ENCODE measurements at regions not wholly inside any gene's neighbourhood (a gene's known extent, or its start where the extent isn't known, plus 50 kb on each side); places are given as distances from the start of the nearest gene placed in this dataset.
"Not testable (repeated sequence)": the region's sequence is repeated elsewhere in the genome, so short reads cannot be mapped to it uniquely, and the experiment has no call there.

DNA sequence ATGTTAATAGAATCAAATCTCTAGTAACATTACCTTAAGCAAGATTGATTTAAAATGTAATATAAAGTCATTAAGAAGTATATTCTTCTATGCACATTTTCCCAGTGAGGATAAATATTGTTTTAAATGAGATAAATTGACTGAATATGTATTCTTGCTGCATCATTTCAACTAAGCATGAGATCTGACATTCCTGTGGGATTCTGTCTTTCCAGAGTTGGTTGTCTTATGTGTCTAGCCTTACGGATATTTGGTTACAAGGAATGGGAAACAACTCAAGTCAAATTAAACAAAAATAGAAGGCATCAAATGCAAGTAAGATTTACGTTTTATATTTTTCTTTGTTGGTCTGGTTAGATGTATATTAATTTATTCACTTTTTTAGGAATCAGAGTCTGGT, 287.5 kb downstream of the PTGER3 start:
- DNase-seq, result no peak

DNA sequence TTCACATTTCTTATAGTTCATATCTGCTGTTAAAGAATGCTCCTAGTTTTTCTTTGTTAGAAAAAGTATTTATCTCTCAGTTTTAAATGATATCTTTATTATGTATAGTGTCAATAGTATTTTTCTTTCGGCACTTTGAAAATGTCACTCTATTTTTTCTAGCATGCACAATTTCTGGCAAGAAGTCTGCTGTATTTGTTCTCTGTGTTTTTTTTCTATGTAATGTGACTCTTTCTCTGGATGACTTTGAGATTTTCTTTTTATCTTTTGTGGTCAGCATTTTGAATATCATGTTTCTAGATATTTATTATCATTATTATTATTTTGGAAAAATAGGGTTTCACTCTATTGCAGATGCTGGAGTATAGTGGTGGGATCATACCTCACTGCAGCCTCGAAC, 285.2 kb downstream of the PTGER3 start:
- no peak for DNase-seq

DNA sequence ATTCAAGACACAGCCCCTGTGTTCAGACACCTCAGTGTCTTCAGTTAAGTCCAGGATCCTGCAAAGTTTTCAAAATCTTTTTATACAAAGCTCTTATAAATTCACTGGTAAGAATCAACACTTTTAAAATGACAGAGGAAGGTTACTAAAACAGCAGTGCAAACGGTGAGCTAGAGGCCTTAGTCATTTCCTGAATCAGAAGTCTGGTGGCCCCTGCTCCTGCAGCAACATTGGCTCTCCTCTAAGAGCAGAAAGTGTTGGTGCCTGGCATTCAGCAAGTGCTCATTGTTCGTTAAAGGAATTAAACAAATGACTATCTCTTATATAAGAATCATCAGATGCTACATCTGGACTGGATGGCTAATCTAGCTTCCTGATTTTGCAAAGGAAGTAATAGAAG, 282.9 kb downstream of the PTGER3 start:
- DNase-seq, result no peak

DNA sequence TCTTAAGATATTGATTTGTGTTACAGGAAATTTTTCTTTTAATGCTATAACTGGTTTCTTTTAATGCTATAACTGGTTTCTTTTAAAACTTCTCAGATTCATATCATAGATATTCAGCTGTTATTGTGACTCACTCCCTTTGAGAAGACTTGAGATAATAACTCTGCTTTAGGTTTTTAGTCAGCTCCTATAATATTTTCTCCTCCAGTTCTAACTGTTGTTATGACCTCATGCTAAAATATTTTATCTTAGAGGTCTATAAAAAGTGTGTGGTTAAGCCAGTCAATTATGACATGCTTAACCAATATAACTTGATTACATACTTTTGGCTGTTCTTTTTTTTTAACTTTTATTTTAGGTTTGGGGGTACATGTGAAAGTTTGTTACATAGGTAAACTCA, 280.2 kb downstream of the PTGER3 start:
- no peak for DNase-seq

DNA sequence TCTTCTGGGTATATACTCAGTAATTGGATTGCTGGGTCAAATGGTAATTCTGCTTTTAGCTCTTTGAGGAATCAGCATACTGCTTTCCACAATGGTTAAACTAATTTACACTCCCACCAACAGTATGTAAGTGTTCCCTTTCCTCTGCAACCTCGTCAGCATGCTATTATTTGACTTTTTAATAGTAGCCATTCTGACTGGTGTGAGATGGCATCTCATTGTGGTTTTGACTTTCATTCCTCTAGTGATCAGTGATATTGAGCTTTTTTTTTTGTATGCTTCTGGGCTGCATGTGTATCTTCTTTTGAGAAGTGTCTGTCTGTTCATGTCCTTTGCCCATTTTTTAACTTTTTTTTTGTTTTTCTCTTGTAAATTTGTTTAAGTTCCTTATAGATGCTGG, 279.4 kb downstream of the PTGER3 start:
- DNase-seq, result no peak

DNA sequence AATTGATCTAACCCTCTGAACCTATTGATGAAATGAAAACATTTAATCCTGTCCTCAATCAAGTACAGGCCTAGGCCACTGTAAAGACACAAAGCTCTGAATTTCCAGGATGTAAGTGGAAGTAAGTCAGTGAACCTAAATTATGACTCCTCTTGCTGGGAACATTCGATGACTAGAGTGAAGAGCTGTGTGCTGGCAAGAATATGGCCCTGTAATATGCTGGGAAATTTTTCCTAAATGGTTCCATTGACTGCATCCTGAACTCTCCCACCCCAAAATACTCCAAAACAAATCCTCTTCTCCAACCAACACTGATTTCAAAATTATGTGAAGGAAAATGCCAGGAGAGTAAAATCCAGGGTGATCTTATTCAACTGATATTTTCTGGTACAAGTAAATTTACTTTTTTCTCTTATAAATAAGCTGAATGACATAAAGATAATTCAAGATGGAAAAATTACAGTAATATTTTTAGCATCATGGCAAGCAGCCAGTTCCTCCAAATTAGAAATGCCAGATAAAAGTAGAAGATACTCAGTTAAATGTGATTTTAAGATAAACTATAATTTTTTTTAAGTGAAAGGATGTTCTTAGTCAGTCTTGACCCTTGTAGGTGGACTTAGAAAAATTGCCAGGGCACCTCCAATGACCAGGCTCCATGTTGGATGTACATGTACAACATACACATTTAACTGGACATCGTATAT, 269.4 kb downstream of the PTGER3 start:
- DNase-seq, result no peak

DNA sequence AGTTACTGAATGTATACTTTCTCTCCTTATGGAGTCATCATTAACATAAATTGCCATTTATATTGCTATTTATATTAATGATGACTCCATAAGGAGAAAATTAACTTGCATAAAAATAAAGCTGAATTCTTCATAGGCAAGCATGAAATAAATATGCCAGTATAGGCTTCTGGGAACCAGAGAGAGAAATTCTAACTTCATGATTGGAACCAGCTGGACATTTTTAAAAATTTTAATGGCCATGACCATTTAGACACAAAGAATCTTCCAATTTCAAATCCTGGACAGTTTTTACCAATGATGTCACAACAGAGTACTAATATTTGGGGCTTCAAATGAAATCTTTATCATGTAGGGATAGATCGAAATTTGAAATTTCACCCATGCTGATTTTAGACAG, 268.7 kb downstream of the PTGER3 start:
- no peak for DNase-seq

DNA sequence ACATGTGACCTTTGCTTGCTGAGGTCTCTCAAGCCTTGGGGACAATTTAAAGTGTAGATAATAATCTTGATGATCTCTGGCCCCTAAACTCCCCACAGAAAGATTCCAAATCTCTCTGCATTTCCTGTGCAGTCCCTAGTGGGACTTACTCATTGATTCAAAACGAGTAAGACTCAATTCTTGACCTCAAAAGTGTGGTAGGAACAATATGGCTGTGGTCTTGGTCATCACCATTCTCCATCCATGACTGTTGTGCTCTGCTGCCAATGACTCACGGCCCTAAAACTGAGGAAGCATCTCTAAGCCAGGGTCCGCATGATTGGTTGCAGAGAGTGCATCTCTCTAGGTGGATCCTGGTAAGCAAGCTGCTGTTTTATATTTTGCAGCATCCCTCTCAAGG, 268.0 kb downstream of the PTGER3 start:
- no peak for DNase-seq

DNA sequence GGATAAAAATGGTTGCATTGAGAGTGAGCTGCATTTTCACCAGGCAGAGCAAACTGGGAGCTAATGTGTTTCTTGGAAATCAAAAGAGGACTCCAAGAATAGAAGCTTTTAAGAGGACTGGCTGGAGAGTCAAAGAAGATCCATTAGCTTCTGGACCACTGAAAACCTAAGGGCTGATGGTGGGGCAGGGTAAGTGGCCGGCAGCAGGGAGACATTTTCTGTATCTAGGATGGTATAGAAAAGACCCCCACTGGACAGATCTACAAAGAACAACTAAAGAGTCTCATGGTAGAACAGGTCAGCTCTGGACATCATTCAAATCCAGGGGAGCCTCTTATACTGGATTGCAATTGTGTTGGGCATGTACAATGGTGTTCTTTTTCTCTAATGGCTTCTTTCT, 262.3 kb downstream of the PTGER3 start:
- no peak for DNase-seq

DNA sequence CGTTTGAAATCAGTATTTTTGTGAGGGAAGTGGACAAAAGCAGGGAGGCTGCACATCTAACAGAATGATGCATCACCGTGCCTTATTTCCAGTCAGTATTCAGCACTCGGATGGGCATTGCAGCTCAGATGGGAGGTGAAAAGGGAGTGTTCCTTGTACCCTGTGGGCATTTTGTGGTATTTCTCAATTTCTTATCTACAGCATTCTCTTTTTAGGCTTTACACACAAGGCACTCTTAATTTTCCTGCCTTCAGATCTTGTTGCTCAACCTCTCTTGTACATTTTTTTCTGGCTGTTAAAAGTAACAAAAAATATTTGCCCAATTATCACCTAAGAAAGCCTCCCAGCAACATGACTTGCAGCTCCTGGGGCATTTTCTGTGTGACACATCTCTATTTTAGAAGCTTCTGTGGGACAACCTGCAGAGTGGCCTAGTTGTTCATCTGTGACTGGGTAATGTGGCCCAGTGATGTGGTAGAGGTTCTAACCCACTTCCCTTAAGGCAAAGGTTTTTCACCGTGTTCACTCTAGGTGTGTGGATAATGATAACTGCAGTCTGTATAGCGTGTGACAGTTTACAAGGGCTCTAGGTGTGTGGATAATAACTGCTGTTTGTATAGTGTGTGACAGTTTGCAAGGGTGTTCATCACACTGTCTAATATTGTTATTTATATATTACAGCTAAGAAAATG, 257.2 kb downstream of the PTGER3 start:
- DNase-seq, result no peak

DNA sequence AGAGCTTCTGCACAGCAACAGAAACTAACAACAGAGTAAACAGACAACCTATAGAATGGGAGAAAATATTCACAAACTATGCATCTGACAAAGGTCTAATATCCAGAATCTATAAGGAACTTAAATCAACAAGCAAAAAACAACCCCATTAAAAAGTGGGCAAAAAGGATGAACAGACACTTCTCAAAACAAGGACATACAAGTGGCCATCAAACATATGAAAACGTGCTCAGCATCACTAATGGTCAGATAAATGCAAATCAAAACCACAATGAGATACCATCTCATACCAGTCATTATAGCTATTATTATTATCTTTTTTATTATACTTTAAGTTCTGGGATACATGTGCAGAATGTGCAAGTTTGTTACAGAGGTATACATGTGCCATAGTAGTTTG, 252.6 kb downstream of the PTGER3 start:
- DNase-seq, result not testable (repeated sequence)

DNA sequence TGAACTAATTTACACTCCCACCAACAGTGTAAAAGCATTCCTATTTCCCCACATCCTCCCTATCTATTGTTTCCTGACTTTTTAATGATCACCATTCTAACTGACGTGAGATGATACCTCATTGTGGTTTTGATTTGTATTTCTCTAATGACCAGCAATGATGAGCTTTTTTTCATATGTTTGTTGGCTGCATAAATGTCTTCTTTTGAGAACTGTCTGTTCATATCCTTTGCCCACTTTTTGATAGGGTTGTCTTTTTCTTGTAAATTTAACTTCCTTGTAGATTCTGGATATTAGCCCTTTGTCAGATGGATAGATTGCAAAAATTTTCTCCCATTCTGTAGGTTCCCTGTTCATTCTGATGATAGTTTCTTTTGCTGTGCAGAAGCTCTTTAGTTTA, 251.3 kb downstream of the PTGER3 start:
- not testable (repeated sequence) for DNase-seq

DNA sequence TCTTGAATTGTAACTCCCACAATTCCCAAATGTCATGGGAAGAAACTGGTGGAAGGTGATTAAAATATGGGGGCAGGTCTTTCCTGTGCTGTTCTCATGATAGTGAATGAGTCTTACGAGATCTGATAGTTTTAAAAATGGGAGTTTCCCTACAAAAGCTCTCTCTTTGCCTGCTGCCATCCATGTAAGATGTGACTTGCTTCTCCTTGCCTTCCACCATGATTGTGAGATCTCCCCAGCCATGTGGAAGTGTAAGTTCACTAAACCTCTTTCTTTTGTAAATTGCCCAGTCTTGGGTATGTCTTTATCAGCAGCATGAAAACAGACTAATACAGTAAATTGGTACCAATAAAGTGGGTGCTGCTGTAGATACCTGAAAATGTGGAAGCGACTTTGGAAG, 245.0 kb downstream of the PTGER3 start:
- DNase-seq, result not testable (repeated sequence)

DNA sequence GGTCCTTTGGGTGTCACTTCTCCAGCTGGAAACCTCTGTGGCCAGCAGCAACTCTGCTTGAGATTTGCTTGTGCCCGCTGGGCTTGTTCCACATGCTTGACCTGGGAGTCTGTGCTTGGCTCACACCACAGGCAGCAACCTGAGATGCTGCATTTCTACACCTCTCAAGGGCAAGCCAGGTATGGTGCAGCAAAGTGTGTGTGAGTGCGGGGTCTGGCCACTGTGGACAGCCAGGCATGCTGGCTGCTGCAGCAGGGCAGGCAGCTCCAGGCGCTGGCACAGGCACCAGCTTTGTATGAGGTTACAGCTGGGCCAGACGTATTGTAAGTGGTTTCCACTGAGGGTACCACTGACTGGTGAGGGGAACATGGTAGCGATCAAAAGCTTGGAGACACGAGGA, 242.0 kb downstream of the PTGER3 start:
- no peak for DNase-seq

DNA sequence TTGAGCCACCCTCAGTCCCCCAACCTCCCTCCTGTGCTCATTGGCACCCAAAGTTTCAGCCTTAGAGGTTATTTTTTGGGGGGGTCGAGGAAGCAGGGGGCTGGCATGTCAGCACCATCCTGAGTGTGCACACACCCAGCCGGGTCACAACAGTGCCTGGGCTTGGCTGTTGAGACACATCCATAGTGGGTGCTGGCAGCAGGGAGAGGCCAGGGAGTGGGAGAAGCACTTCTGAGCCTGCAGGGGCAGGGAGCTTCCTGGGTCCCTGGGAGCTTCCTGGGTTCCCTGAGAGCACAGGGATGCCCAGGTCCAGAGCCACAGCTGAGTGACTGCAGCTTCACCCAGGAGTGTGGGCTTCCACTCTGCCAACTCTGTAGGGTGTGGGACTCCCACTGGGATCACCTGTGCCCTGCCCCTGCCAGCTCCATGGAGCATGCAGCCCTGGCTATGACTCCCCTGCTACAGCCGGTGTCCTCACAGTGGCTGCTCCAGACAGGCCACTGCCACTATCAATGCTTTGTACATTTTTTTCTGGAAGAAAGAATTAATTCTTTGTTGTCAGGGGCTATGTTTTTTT, 240.4 kb downstream of the PTGER3 start:
- no peak for DNase-seq

DNA sequence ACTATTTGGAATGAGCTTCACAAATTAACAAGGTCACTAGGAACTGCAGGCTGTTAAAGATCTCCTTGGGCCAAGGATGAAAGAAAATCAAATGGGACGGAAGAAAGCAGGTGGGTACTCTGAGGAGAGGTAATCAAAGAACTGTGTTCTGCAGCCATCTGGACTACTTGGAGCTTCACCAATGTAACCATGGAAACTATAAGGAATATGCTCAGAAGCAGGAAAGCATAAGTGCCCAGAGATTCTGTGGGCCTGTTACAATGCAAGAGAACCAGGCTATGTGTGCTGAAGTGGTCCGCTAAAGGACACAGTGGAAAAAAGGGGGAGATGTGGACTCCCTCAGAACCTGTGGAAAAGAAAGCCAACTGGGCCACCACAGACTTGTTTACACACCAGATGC, 238.5 kb downstream of the PTGER3 start:
- DNase-seq, result no peak

DNA sequence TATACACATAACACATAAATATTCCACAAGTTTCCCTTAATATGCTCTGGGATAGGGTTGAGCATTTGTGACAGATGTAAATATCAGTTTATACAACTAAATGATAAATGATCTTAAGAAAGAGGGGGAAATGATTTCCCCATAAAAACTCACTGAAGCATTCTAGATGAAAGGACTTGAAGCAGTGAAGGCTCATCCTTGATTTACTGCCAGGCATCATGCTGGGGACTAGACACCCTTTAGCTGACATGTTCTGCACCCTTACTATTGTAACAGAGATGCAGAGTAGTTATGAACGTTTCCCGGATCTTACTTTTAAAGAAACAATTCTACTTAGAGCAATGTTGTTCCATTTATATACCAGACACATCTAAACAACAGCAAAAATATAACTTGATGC, 235.8 kb downstream of the PTGER3 start:
- no peak for DNase-seq

DNA sequence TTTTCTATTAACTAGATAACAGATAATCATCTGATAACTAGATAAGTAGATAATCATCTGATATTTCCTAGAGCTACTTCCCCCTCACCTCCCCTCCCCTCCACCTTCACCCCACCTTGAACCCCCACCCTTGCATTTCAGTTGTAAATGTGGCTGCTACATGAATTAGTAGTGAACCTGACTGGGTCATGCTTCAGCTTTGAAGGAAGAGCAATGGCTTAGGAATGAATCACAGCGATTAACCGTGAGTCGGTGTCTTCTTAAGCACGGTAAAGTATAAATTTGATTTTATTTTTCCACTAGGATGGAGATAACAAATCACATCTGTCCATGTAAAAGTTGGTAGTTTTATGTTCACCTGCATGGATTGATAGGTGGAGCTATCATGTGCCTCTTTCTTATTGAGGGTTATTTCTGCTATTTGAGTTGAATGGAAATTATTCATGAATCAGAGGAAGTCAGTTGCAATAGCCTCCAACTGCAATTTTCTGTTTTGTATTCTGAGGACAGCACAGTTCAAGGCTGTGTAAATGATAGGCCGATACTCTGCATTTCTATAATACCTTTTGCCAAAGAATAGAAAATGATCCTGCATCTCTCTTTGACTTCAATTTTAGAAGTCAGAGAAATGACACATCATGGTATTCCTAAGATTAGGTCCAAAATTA, 235.0 kb downstream of the PTGER3 start:
- no peak for DNase-seq

DNA sequence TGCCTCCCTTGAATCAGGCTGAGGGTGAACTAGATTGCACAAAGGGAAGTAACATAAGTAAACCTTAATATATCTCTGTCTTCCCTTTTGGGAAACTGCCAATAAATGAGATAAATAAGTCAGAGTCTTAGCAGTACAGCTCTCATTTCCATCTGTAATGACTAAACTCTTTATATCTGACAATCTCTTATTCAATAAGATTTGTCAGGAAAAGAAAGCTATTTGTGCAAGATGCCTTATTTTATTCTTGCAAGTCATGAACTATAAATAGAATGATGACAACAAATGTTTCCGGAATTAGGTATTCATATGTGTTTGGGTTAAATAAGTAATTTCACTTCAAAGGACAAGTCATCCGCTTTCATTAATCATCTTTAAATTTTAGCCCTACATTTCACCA, 229.2 kb downstream of the PTGER3 start:
- DNase-seq, result no peak

DNA sequence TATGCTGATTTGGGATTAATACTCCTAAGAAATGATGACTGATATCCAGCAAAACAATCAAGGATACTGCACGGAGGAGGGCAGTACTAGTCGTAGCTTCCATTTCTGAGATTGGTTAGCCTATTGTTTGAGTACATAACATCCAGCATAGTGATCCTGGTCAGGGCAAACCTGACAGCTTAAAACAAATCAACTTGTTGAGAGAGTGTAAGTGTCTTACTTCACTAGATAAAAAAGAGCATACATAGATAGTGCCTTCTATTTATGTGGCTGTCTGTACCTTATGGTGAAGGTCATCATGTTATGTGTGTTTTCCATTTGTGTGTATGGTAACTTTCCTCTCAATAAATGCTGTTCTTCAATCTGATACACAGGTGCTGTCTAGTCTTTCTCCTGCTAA, 228.4 kb downstream of the PTGER3 start:
- DNase-seq, result no peak

DNA sequence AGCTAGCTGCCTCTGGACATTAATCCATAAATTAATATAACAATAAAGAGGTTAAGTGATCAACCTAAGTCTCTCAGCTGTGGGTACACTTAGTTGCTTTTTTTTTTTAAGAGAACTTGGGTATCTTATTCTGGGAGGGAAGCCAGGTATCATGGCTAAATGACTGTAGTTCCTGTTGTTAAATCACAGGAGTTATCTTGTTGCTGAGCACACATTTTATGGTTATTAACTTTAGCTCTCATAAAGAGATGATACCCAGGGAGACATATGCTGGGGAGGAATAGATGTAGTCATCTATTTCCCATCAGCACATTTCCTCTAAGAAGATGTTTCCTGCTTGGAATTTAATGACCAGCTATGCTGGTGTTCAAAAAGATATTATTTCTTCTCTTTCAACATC, 227.8 kb downstream of the PTGER3 start:
- DNase-seq, result no peak

DNA sequence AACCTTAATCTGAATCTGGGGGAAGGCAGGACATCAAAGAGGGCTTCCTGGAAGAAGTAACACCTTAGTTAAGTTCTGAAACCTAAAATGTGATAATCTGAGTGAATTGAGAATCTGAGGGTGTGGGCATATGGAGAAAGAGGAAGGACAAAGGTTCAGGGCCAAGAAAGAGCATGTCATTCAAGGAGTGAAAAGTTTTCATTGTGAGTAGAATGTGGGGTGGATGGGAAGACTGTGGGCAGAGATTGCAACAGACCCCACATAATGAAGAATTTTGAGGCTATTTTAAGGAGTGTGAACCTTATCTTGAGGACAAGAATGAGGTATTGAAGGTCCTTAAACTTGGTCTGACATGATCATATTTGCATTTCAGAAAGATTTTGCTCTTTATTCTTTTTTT, 227.2 kb downstream of the PTGER3 start:
- DNase-seq, result no peak

DNA sequence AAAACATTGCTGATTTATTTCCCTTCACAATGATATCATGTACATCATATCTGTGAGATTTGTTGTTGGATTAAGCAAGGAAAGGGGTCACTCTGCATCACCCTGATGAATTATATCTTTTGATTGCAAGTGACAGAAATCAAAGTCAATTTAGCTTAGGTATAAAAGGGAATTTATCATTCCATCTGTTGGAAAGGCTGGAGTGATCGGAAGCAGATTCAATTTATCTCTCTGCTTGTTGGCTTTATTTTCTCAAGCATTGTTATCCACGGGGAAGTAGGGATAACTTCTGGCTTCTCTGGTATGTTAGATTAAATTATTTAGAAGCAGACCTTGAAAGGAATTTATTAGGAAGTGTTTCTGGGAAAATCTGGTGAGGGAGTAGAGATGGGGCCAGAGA, 226.6 kb downstream of the PTGER3 start:
- DNase-seq, result no peak

DNA sequence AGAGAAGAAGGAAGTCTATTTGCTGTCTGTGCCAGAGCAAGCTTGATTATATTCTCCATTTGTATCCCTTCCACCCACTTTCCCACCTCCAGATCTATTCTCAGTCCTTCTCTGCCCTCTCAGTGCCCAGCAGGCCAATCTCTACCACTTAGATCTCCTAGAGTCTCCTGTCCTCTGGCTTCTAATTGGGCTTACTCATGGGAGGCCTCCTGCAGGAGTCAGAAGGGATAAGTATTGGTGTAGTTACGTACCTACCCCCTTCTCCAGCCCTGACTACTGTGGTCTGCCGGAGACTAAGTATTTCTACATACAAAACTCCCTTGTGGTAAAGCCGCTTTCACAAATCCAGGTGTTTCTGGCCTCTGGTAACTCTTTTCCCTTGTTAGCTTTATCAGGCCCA, 221.2 kb downstream of the PTGER3 start:
- no peak for DNase-seq

Data from 8988T (cell line).